GM23338 (cell line): ENCODE measurements at regions not wholly inside any gene's neighbourhood (a gene's known extent, or its start where the extent isn't known, plus 50 kb on each side); places are given as distances from the start of the nearest gene placed in this dataset.

Experiments
- EZH2 ChIP-seq: fragments of 200-600 bp; sonication (generic); IDR thresholded peaks from one replicate; pipeline ENCODE4 v1.8.0; 2017; ENCODE audit warnings: antibody characterized with exemption, mild to moderate bottlenecking, low read depth; ENCODE audit not compliant: unreplicated experiment
- EZH2phosphoT487 ChIP-seq: fragments of 200-600 bp; sonication (generic); IDR thresholded peaks from one replicate; pipeline ENCODE4 v1.8.1; 2018; ENCODE audit warnings: antibody characterized with exemption; ENCODE audit not compliant: unreplicated experiment
- POLR2AphosphoS5 ChIP-seq: IDR thresholded peaks from 2 replicates; pipeline ENCODE4 v1.6.1; 2016; ENCODE audit warnings: antibody characterized with exemption, low read depth
- STAT1 ChIP-seq: IDR thresholded peaks from one replicate; pipeline ENCODE4 v1.6.1; 2016; ENCODE audit warnings: antibody characterized with exemption; ENCODE audit not compliant: unreplicated experiment
- TF ChIP-seq, protein P1 (sequence below), 2 experiments: fragments of 200-600 bp in 1 of 2; sonication (generic) in 1 of 2; conservative IDR thresholded peaks; 2 replicates each; pipeline versions ENCODE4 v1.5.1 to v1.6.1; 2016 to 2017; ENCODE audit warnings: antibody characterized with exemption in 2 of 2, low read depth in 2 of 2, mild to moderate bottlenecking in 2 of 2, moderate library complexity in 1 of 2
- TF ChIP-seq, protein P2 (sequence below): IDR thresholded peaks from one replicate; pipeline ENCODE4 v1.6.1; 2018; ENCODE audit warnings: antibody characterized with exemption; ENCODE audit not compliant: unreplicated experiment

DNA sequence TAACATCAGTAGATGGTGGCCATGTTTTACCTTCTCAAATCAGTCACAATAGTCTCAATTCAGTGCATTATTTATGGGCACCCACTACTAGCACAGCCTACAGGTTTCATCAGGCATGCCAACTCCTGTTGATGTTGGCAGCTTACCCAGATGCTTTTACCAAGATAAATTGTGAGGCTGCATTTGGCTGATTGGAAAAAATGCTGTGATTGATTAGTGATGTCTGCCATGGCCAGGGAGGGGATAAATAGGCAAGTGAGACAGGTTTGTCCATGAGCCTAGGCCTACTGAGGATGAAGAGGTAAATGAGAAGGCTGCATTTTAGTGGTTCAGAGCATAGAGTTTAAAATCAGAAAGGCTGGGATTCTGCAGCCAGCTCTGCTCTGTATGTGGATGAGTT is 227.1 kb downstream of the NFATC2 start:
- TF ChIP-seq POLR2AphosphoS5 (no peak), EZH2phosphoT487 (no peak), EZH2 (no peak), STAT1 (no peak)
- TF ChIP-seq, protein P1, sequence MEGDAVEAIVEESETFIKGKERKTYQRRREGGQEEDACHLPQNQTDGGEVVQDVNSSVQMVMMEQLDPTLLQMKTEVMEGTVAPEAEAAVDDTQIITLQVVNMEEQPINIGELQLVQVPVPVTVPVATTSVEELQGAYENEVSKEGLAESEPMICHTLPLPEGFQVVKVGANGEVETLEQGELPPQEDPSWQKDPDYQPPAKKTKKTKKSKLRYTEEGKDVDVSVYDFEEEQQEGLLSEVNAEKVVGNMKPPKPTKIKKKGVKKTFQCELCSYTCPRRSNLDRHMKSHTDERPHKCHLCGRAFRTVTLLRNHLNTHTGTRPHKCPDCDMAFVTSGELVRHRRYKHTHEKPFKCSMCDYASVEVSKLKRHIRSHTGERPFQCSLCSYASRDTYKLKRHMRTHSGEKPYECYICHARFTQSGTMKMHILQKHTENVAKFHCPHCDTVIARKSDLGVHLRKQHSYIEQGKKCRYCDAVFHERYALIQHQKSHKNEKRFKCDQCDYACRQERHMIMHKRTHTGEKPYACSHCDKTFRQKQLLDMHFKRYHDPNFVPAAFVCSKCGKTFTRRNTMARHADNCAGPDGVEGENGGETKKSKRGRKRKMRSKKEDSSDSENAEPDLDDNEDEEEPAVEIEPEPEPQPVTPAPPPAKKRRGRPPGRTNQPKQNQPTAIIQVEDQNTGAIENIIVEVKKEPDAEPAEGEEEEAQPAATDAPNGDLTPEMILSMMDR (conservative IDR thresholded peaks at IDR 0.05; ENCODE audit: low read depth in 2 of 2), result no peak
- TF ChIP-seq, protein P2, sequence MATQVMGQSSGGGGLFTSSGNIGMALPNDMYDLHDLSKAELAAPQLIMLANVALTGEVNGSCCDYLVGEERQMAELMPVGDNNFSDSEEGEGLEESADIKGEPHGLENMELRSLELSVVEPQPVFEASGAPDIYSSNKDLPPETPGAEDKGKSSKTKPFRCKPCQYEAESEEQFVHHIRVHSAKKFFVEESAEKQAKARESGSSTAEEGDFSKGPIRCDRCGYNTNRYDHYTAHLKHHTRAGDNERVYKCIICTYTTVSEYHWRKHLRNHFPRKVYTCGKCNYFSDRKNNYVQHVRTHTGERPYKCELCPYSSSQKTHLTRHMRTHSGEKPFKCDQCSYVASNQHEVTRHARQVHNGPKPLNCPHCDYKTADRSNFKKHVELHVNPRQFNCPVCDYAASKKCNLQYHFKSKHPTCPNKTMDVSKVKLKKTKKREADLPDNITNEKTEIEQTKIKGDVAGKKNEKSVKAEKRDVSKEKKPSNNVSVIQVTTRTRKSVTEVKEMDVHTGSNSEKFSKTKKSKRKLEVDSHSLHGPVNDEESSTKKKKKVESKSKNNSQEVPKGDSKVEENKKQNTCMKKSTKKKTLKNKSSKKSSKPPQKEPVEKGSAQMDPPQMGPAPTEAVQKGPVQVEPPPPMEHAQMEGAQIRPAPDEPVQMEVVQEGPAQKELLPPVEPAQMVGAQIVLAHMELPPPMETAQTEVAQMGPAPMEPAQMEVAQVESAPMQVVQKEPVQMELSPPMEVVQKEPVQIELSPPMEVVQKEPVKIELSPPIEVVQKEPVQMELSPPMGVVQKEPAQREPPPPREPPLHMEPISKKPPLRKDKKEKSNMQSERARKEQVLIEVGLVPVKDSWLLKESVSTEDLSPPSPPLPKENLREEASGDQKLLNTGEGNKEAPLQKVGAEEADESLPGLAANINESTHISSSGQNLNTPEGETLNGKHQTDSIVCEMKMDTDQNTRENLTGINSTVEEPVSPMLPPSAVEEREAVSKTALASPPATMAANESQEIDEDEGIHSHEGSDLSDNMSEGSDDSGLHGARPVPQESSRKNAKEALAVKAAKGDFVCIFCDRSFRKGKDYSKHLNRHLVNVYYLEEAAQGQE, result no peak
